ENCODE measurements at regions not wholly inside any gene's neighbourhood (a gene's known extent, or its start where the extent isn't known, plus 50 kb on each side); places are given as distances from the start of the nearest gene placed in this dataset.

GRCh38 chr2:157178874-157179273 lies 78.6 kb upstream of the GALNT5 start:
- Histone ChIP-seq H3K9me2 (ENCODE audit: insufficient read depth) (no peaks in the 10 kb centered on the region), H3F3A (ENCODE audit: insufficient read depth) (peaks cover 13% of the 10 kb centered on the region), H3K27ac (no peak overlapping the region), H3K9me3 (ENCODE audit: low read depth) (no peaks in the 10 kb centered on the region), H3K4me1 (ENCODE audit: insufficient read depth) (peaks cover 27% of the 10 kb centered on the region), H3K36me3 (ENCODE audit: low read depth) (no peaks in the 10 kb centered on the region), H3K79me2 (ENCODE audit: insufficient read depth) (no peaks in the 10 kb centered on the region), H3K4me2 (ENCODE audit: unreplicated experiment) (no peak overlapping the region), H3K9ac (no peak overlapping the region), H3K4me3 (no peak overlapping the region), H2AFZ (no peak overlapping the region), H4K20me1 (ENCODE audit: insufficient read depth) (no peaks in the 10 kb centered on the region), H3K27me3 (replicated peaks; ENCODE audit: insufficient read depth) (no peaks in the 10 kb centered on the region)
- in situ Hi-C loops (cut with MboI) = loop anchor here (25.0 kb wide), 1 partner anchor 592 kb away; no protein-coding TSS in a partner anchor
- DNase-seq = no peak
- TF ChIP-seq EZH2 (IDR thresholded peaks at IDR 0.05; ENCODE audit: insufficient read depth, poor library complexity, severe bottlenecking) (no peak), EZH2phosphoT487 (IDR thresholded peaks at IDR 0.05; ENCODE audit: insufficient read depth, low read depth) (no peak)

- H3K79me2 ChIP-seq (ENCODE audit: insufficient read depth) = no peaks in the 10 kb centered on the region
- WGBS, 2 experiments (ENCODE audit: low coverage in 1 of 2, low lambda C conversion rate in 2 of 2, missing lambda C conversion rate in 2 of 2) = 97% methylated on average over 4 of the region's 4 CpGs
- H3K9me2 ChIP-seq (ENCODE audit: insufficient read depth) = no peaks in the 10 kb centered on the region
- no peak overlapping the region for H3K4me3 ChIP-seq
- peaks cover 20% of the 10 kb centered on the region for H3K4me1 ChIP-seq (ENCODE audit: insufficient read depth)
- H2AFZ ChIP-seq = no peak overlapping the region
- H3K27ac ChIP-seq = no peak overlapping the region
- peaks cover 13% of the 10 kb centered on the region for H3F3A ChIP-seq (ENCODE audit: insufficient read depth)
- DNase-seq = no peak
- no peaks in the 10 kb centered on the region for H4K20me1 ChIP-seq (ENCODE audit: insufficient read depth)
- H3K9me3 ChIP-seq (ENCODE audit: low read depth) = no peaks in the 10 kb centered on the region
- TF ChIP-seq EZH2phosphoT487 (IDR thresholded peaks at IDR 0.05; ENCODE audit: insufficient read depth, low read depth) = no peak
- no peak for TF ChIP-seq EZH2 (IDR thresholded peaks at IDR 0.05; ENCODE audit: insufficient read depth, poor library complexity, severe bottlenecking)
- no peaks in the 10 kb centered on the region for H3K27me3 ChIP-seq (replicated peaks; ENCODE audit: insufficient read depth)
- no peak overlapping the region for H3K9ac ChIP-seq
- in situ Hi-C loops (cut with MboI) = loop anchor here (25.0 kb wide), 1 partner anchor 592 kb away; no protein-coding TSS in a partner anchor
- H3K4me2 ChIP-seq (ENCODE audit: unreplicated experiment) = no peak overlapping the region
- no peaks in the 10 kb centered on the region for H3K36me3 ChIP-seq (ENCODE audit: low read depth)
Observed at GRCh38 chr2:157179324-157180105, 78.0 kb upstream of the GALNT5 start.

GRCh38 chr2:157180359-157180758 lies 77.1 kb upstream of the GALNT5 start:
- H4K20me1 ChIP-seq (ENCODE audit: insufficient read depth) = no peaks in the 10 kb centered on the region
- 100% methylated on average over 1 of the region's 1 CpG for WGBS, 2 experiments (ENCODE audit: low coverage in 1 of 2, low lambda C conversion rate in 2 of 2, missing lambda C conversion rate in 2 of 2)
- H2AFZ ChIP-seq = no peak overlapping the region
- no peaks in the 10 kb centered on the region for H3K36me3 ChIP-seq (ENCODE audit: low read depth)
- TF ChIP-seq EZH2phosphoT487 (IDR thresholded peaks at IDR 0.05; ENCODE audit: insufficient read depth, low read depth) (no peak), EZH2 (IDR thresholded peaks at IDR 0.05; ENCODE audit: insufficient read depth, poor library complexity, severe bottlenecking) (no peak)
- H3K4me2 ChIP-seq (ENCODE audit: unreplicated experiment) = no peak overlapping the region
- H3K9me2 ChIP-seq (ENCODE audit: insufficient read depth) = no peaks in the 10 kb centered on the region
- no peaks in the 10 kb centered on the region for H3K79me2 ChIP-seq (ENCODE audit: insufficient read depth)
- H3K9ac ChIP-seq = no peak overlapping the region
- no peak overlapping the region for H3K27ac ChIP-seq
- DNase-seq = no peak
- peaks cover 19% of the 10 kb centered on the region for H3K4me1 ChIP-seq (ENCODE audit: insufficient read depth)
- no peaks in the 10 kb centered on the region for H3K9me3 ChIP-seq (ENCODE audit: low read depth)
- H3K4me3 ChIP-seq = no peak overlapping the region
- H3K27me3 ChIP-seq (replicated peaks; ENCODE audit: insufficient read depth) = no peaks in the 10 kb centered on the region
- peaks cover 19% of the 10 kb centered on the region for H3F3A ChIP-seq (ENCODE audit: insufficient read depth)
- in situ Hi-C loops (cut with MboI) = loop anchor here (25.0 kb wide), 1 partner anchor 593 kb away; no protein-coding TSS in a partner anchor

- Histone ChIP-seq H3K9ac (no peak overlapping the region), H3K27ac (no peak overlapping the region), H3K9me2 (ENCODE audit: insufficient read depth) (no peaks in the 10 kb centered on the region), H2AFZ (no peak overlapping the region), H3K4me2 (ENCODE audit: unreplicated experiment) (no peak overlapping the region), H3F3A (ENCODE audit: insufficient read depth) (peaks cover 21% of the 10 kb centered on the region), H3K36me3 (ENCODE audit: low read depth) (no peaks in the 10 kb centered on the region), H3K4me1 (ENCODE audit: insufficient read depth) (peaks cover 27% of the 10 kb centered on the region), H3K4me3 (no peak overlapping the region), H3K9me3 (ENCODE audit: low read depth) (no peaks in the 10 kb centered on the region), H3K27me3 (replicated peaks; ENCODE audit: insufficient read depth) (no peaks in the 10 kb centered on the region), H3K79me2 (ENCODE audit: insufficient read depth) (no peaks in the 10 kb centered on the region), H4K20me1 (ENCODE audit: insufficient read depth) (no peaks in the 10 kb centered on the region)
- in situ Hi-C loops (cut with MboI) = loop anchor here (25.0 kb wide), 1 partner anchor 594 kb away; no protein-coding TSS in a partner anchor
- 81 to 86% methylated on average over 2 of the region's 2 CpGs for WGBS, 2 experiments (ENCODE audit: low coverage in 1 of 2, low lambda C conversion rate in 2 of 2, missing lambda C conversion rate in 2 of 2)
- no peak for TF ChIP-seq EZH2phosphoT487 (IDR thresholded peaks at IDR 0.05; ENCODE audit: insufficient read depth, low read depth)
- no peak for TF ChIP-seq EZH2 (IDR thresholded peaks at IDR 0.05; ENCODE audit: insufficient read depth, poor library complexity, severe bottlenecking)
- no peak for DNase-seq
Observed at GRCh38 chr2:157181234-157181633, 76.3 kb upstream of the GALNT5 start.
